GM13977 (cell line): ENCODE measurements at regions not wholly inside any gene's neighbourhood (a gene's known extent, or its start where the extent isn't known, plus 50 kb on each side); places are given as distances from the start of the nearest gene placed in this dataset.
"Not testable (repeated sequence)": the region's sequence is repeated elsewhere in the genome, so short reads cannot be mapped to it uniquely, and the experiment has no call there.

Experiments
- DNase-seq: peaks from one replicate; pipeline ENCODE4 v3.0.0; 2012; ENCODE audit warnings: low spot score
- in situ Hi-C: fragments of 300-500 bp; cut with MboI; formaldehyde crosslinking; loops from one replicate; pipeline ENCODE4 v1.12.0; 2022; ENCODE audit warnings: low sequenced_read_pairs, low pct_unique_long_range_greater_than_20kb, mixed read lengths, inconsistent platforms; ENCODE audit not compliant: unreplicated experiment
- TF ChIP-seq, protein P1 (sequence below): IDR thresholded peaks from 2 replicates; pipeline ENCODE4 v1.5.1; 2012; ENCODE audit warnings: mild to moderate bottlenecking, control low read depth; ENCODE audit not compliant: insufficient read depth; ENCODE audit errors: extremely low read depth, missing control alignments

DNA sequence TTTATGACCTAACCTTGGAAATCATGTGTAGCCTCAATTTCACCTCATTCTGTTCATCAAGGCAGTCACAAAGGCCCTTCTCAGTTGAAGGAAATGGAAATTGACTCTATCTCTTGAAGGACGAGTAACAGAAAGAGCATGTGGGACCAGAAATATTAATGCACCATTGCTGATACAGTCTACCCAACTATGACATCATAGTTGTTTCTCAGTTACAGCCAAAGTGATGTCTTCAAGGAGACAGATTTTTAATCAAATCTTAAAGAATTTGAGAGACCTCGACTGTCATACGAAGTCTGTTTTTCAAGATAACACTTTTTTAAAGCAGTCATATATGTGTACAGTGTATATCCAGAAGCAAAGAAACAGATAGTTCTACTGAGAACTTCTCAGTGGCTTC is 335.7 kb upstream of the PHF14 start:
- TF ChIP-seq, protein P1, sequence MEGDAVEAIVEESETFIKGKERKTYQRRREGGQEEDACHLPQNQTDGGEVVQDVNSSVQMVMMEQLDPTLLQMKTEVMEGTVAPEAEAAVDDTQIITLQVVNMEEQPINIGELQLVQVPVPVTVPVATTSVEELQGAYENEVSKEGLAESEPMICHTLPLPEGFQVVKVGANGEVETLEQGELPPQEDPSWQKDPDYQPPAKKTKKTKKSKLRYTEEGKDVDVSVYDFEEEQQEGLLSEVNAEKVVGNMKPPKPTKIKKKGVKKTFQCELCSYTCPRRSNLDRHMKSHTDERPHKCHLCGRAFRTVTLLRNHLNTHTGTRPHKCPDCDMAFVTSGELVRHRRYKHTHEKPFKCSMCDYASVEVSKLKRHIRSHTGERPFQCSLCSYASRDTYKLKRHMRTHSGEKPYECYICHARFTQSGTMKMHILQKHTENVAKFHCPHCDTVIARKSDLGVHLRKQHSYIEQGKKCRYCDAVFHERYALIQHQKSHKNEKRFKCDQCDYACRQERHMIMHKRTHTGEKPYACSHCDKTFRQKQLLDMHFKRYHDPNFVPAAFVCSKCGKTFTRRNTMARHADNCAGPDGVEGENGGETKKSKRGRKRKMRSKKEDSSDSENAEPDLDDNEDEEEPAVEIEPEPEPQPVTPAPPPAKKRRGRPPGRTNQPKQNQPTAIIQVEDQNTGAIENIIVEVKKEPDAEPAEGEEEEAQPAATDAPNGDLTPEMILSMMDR = no peak
- in situ Hi-C loops = no loop called here
- DNase-seq = no peak

DNA sequence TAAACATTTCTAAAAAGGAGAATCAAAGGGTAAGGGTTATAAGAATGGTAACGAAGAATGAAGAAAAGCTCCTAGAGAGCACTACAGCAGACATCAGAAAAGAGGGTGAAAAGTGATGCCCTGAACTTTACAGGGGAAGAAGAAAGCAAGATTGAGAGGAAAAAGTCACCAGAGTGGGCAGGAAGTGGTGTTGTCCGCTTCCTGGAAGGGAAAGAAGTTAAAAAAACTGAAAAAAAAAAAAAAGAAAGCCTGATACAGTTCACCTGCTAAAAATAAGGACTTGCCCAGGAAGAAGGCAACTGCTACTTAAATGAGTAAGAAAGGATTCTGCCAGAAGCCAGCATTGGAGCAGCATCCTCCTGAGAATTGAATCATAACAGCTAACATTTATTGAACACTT is 330.1 kb upstream of the PHF14 start:
- TF ChIP-seq, protein P1 = no peak
- no peak for DNase-seq
- in situ Hi-C loops = no loop called here

DNA sequence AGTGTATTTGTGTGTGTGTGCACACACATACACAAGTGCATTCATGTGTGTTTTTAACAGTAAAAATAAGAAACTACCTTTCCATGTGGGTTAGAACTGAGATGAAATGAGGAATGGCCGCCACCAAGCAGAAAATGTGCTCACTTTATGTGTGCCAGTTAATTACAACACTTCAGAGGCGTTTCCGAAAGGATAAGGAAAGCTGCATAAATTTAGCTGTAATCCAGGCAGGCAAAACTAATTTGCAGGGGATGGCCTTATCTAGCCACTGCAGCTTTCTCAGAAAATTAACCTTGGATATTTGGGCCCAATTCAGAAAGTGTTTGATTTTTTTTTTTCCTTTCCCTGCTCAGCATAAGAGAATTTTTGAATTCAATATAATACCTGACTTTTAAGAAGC is 328.8 kb upstream of the PHF14 start:
- TF ChIP-seq, protein P1 = no peak
- in situ Hi-C loops = no loop called here
- no peak for DNase-seq

GRCh38 chr7:10646194-10646593 is 327.5 kb upstream of the PHF14 start:
- no peak for DNase-seq

DNA sequence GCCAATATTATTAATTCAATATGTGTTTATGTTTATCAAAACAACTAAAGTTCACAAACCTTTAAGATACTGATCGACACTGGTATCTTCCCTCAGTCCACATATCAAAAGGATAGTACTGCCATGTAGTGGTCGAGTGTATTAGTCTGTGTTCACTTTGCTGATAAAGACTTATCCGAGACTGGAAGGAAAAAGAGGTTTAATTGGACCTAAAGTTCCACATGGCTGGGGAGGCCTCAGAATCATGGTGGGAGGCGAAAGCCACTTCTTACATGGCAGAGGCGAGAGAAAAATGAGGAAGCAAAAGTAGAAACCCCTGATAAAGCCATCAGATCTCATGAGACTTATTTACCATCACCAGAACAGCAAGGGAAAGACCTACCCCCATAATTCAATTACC is 325.4 kb upstream of the PHF14 start:
- TF ChIP-seq, protein P1 = no peak
- DNase-seq = no peak
- in situ Hi-C loops = no loop called here

More at GRCh38 chr7:10646194-10646593, 327.5 kb upstream of the PHF14 start:
- TF ChIP-seq, protein P1 = no peak
- in situ Hi-C loops = no loop called here

DNA sequence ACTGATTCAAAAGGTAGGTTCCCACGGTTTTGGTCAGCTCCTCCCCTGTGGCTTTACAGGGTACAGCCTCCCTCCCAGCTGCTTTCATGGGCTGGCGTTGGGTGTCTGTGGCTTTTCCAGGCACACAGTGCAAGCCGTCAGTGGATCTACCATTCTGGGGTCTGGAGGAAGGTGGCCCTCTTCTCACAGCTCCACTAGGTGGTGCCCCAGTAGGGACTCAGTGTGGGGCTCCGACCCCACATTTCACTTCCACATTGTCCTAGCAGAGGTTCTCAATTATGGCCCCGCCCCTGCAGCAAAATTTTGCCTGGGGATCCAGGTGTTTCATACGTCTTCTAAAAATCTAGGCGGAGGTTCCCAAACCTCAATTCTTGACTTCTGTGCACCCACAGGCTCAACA is 324.6 kb upstream of the PHF14 start:
- DNase-seq, in situ Hi-C loops: not testable (repeated sequence)

- no peak for DNase-seq
- TF ChIP-seq, protein P1 = no peak
- in situ Hi-C loops = no loop called here
These were observed 318.6 kb upstream of the PHF14 start for GRCh38 chr7:10655031-10655430.
